ENCODE measurements at regions not wholly inside any gene's neighbourhood (a gene's known extent, or its start where the extent isn't known, plus 50 kb on each side); places are given as distances from the start of the nearest gene placed in this dataset.

GRCh38 chr15:79602180-79602579 is 170.0 kb downstream of the MINAR1 start:
- no peak for TF ChIP-seq POLR2A (IDR thresholded peaks at IDR 0.05)
- TF ChIP-seq, protein P1, sequence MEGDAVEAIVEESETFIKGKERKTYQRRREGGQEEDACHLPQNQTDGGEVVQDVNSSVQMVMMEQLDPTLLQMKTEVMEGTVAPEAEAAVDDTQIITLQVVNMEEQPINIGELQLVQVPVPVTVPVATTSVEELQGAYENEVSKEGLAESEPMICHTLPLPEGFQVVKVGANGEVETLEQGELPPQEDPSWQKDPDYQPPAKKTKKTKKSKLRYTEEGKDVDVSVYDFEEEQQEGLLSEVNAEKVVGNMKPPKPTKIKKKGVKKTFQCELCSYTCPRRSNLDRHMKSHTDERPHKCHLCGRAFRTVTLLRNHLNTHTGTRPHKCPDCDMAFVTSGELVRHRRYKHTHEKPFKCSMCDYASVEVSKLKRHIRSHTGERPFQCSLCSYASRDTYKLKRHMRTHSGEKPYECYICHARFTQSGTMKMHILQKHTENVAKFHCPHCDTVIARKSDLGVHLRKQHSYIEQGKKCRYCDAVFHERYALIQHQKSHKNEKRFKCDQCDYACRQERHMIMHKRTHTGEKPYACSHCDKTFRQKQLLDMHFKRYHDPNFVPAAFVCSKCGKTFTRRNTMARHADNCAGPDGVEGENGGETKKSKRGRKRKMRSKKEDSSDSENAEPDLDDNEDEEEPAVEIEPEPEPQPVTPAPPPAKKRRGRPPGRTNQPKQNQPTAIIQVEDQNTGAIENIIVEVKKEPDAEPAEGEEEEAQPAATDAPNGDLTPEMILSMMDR (IDR thresholded peaks at IDR 0.05 in 4 of 5, conservative IDR thresholded peaks at IDR 0.05 in 1 of 5): no peak
